Hepatocyte (in vitro differentiated cells): ENCODE measurements at regions not wholly inside any gene's neighbourhood (a gene's known extent, or its start where the extent isn't known, plus 50 kb on each side); places are given as distances from the start of the nearest gene placed in this dataset.
A peak's percentile ranks its signal among the peaks of the same experiment; 100 is the strongest.

Source experiments
- DNase-seq: peaks from one replicate; pipeline ENCODE4 v3.0.0-alpha.2; 2016; ENCODE audit warnings: low spot score
- H2AFZ ChIP-seq: fragments of 200-600 bp; sonication (generic); 2 replicates; pipeline ENCODE4 v1.6.0; 2016; ENCODE audit warnings: antibody characterized with exemption, mild to moderate bottlenecking
- H3K27ac ChIP-seq: fragments of 200-600 bp; sonication (generic); 2 replicates; pipeline ENCODE4 v1.5.1; 2016; ENCODE audit warnings: mild to moderate bottlenecking
- H3K27me3 ChIP-seq: fragments of 200-600 bp; sonication (generic); 2 replicates; pipeline ENCODE4 v1.6.1; 2016
- H3K36me3 ChIP-seq: fragments of 200-600 bp; sonication (generic); replicated peaks from 2 replicates; pipeline ENCODE4 v1.5.1; 2016; ENCODE audit warnings: low read depth; ENCODE audit not compliant: insufficient read depth
- H3K4me1 ChIP-seq: fragments of 200-600 bp; sonication (generic); 2 replicates; pipeline ENCODE4 v1.5.1; 2016; ENCODE audit warnings: mild to moderate bottlenecking, moderate library complexity; ENCODE audit not compliant: insufficient read depth
- H3K4me2 ChIP-seq: fragments of 200-600 bp; sonication (generic); 2 replicates; pipeline ENCODE4 v1.6.0; 2016
- H3K4me3 ChIP-seq: fragments of 200-600 bp; sonication (generic); 2 replicates; pipeline ENCODE4 v1.5.1; 2016; ENCODE audit warnings: mild to moderate bottlenecking
- H3K79me2 ChIP-seq: fragments of 200-600 bp; sonication (generic); 2 replicates; pipeline ENCODE4 v1.6.0; 2017; ENCODE audit warnings: mild to moderate bottlenecking
- H3K9me2 ChIP-seq: fragments of 200-600 bp; sonication (generic); replicated peaks from 2 replicates; pipeline ENCODE4 v1.6.0; 2017; ENCODE audit warnings: mild to moderate bottlenecking; ENCODE audit not compliant: insufficient read depth
- H3K9me3 ChIP-seq: fragments of 200-600 bp; sonication (generic); 2 replicates; pipeline ENCODE4 v1.5.1; 2016; ENCODE audit warnings: low read depth, mild to moderate bottlenecking
- H4K20me1 ChIP-seq: fragments of 200-600 bp; sonication (generic); 2 replicates; pipeline ENCODE4 v1.6.0; 2016; ENCODE audit warnings: mild to moderate bottlenecking; ENCODE audit not compliant: insufficient read depth, poor library complexity, severe bottlenecking
- CTCF ChIP-seq: fragments of 200-600 bp; sonication (generic); IDR thresholded peaks from 2 replicates; pipeline ENCODE4 v1.5.1; 2016; ENCODE audit warnings: antibody characterized with exemption, mild to moderate bottlenecking; ENCODE audit not compliant: poor library complexity
- EZH2 ChIP-seq: fragments of 200-600 bp; sonication (generic); IDR thresholded peaks from 2 replicates; pipeline ENCODE4 v1.6.1; 2016; ENCODE audit warnings: antibody characterized with exemption, mild to moderate bottlenecking, borderline replicate concordance
- EZH2phosphoT487 ChIP-seq: fragments of 200-600 bp; sonication (generic); IDR thresholded peaks from one replicate; pipeline ENCODE4 v1.6.1; 2018; ENCODE audit warnings: antibody characterized with exemption, mild to moderate bottlenecking, low read depth, moderate library complexity; ENCODE audit not compliant: unreplicated experiment, severe bottlenecking
- WGBS: methylation state at CpG from one replicate; pipeline ENCODE4 v1.1.6; 2016; ENCODE audit warnings: low lambda C conversion rate; ENCODE audit errors: missing lambda C conversion rate; 5-methylcytosine and 5-hydroxymethylcytosine counted together

- Histone ChIP-seq H2AFZ (no peak overlapping the region), H3K27ac (peak overlapping the region; percentile 70), H3K4me1 (peaks cover 11% of the 10 kb centered on the region), H3K9me3 (no peaks in the 10 kb centered on the region), H3K27me3 (no peaks in the 10 kb centered on the region), H3K4me2 (peak overlapping the region; percentile 59), H3K4me3 (no peak overlapping the region), H3K79me2 (no peaks in the 10 kb centered on the region), H3K36me3 (no peaks in the 10 kb centered on the region), H3K9me2 (no peaks in the 10 kb centered on the region), H4K20me1 (no peaks in the 10 kb centered on the region)
- TF ChIP-seq EZH2phosphoT487: no peak
- TF ChIP-seq CTCF: no peak
- no peak for TF ChIP-seq EZH2
- 58% methylated on average over 3 of the region's 3 CpGs for WGBS
- peak; percentile 13 for DNase-seq
Observed at GRCh38 chr3:87148020-87148419, 79.1 kb upstream of the CHMP2B start.

GRCh38 chr3:87147562-87147961, 79.5 kb upstream of the CHMP2B start:
- Histone ChIP-seq H3K9me3 (no peaks in the 10 kb centered on the region), H3K27me3 (no peaks in the 10 kb centered on the region), H3K9me2 (no peaks in the 10 kb centered on the region), H4K20me1 (no peaks in the 10 kb centered on the region), H3K4me1 (peaks cover 11% of the 10 kb centered on the region), H3K4me3 (no peak overlapping the region), H2AFZ (no peak overlapping the region), H3K4me2 (peak overlapping the region; percentile 59), H3K27ac (no peak overlapping the region), H3K36me3 (no peaks in the 10 kb centered on the region), H3K79me2 (no peaks in the 10 kb centered on the region)
- WGBS: 91% methylated on average over 8 of the region's 8 CpGs
- no peak for TF ChIP-seq EZH2phosphoT487
- TF ChIP-seq EZH2: no peak
- no peak for TF ChIP-seq CTCF
- no peak for DNase-seq

- no peaks in the 10 kb centered on the region for H4K20me1 ChIP-seq
- H3K79me2 ChIP-seq: no peaks in the 10 kb centered on the region
- no peaks in the 10 kb centered on the region for H3K36me3 ChIP-seq
- peaks cover 11% of the 10 kb centered on the region for H3K4me1 ChIP-seq
- WGBS: 71% methylated on average over 6 of the region's 6 CpGs
- H3K4me3 ChIP-seq: no peak overlapping the region
- no peak for TF ChIP-seq EZH2phosphoT487
- TF ChIP-seq CTCF: no peak
- TF ChIP-seq EZH2: no peak
- no peaks in the 10 kb centered on the region for H3K27me3 ChIP-seq
- H3K9me2 ChIP-seq: no peaks in the 10 kb centered on the region
- no peak for DNase-seq
- H2AFZ ChIP-seq: no peak overlapping the region
- no peak overlapping the region for H3K27ac ChIP-seq
- H3K9me3 ChIP-seq: no peaks in the 10 kb centered on the region
- H3K4me2 ChIP-seq: no peak overlapping the region
Observed at GRCh38 chr3:87145553-87145952, 81.6 kb upstream of the CHMP2B start.

- Histone ChIP-seq H4K20me1 (no peaks in the 10 kb centered on the region), H3K4me3 (no peak overlapping the region), H3K79me2 (no peaks in the 10 kb centered on the region), H3K4me1 (no peaks in the 10 kb centered on the region), H3K27ac (no peak overlapping the region), H2AFZ (no peak overlapping the region), H3K4me2 (no peak overlapping the region), H3K36me3 (no peaks in the 10 kb centered on the region), H3K9me3 (no peaks in the 10 kb centered on the region), H3K9me2 (no peaks in the 10 kb centered on the region), H3K27me3 (no peaks in the 10 kb centered on the region)
- TF ChIP-seq EZH2phosphoT487: no peak
- no peak for TF ChIP-seq EZH2
- TF ChIP-seq CTCF: no peak
- 61% methylated on average over 2 of the region's 2 CpGs for WGBS
- DNase-seq: no peak
Observed at GRCh38 chr3:87136066-87136596, 91.0 kb upstream of the CHMP2B start.
